HCT116 (cell line): ENCODE measurements at regions not wholly inside any gene's neighbourhood (a gene's known extent, or its start where the extent isn't known, plus 50 kb on each side); places are given as distances from the start of the nearest gene placed in this dataset.

Experiments used
- ATAC-seq: fragments of 200-7000 bp; cut with Tn5 transposase; 2 replicates; pipeline ENCODE4 v1.9.1; 2020; ENCODE audit warnings: mild to moderate bottlenecking, moderate library complexity
- BruUV-seq: library from RNA; stranded (reverse); fragments of 400-500 nt; replicated peaks from 2 replicates; lab custom pipeline; 2021; lab: Mats Ljungman, UMichigan
- CTCF ChIA-PET: fragments of 300-600 bp; sonication (Branson Sonifier 250); formaldehyde crosslinking; loops from one replicate; lab custom pipeline; 2021; ENCODE audit warnings: antibody characterized with exemption; lab: Charles Lee
- POLR2A ChIA-PET: fragments of 300-600, 350-600 bp; sonication (Branson Sonifier 250); formaldehyde crosslinking; loops from one replicate; lab custom pipeline; 2021; ENCODE audit warnings: antibody characterized with exemption; lab: Charles Lee
- RAD21 ChIA-PET, 2 experiments: fragments of 300-600 bp; sonication (Branson Sonifier 250); formaldehyde crosslinking; loops; one replicate each; lab custom pipeline; 2023; ENCODE audit warnings: low total read pairs in 2 of 2; ENCODE audit not compliant: uncharacterized antibody in 2 of 2, unreplicated experiment in 2 of 2, low non-redundant PET in 1 of 2; lab: Charles Lee
- DNase-seq: peaks from one replicate; pipeline ENCODE4 v3.0.0-alpha.2; 2010; ENCODE audit warnings: low read depth, low spot score
- H2AFZ ChIP-seq: fragments of 200-600 bp; shearing (Covaris generic), sonication (generic); 2 replicates; pipeline ENCODE4 v1.6.1; 2017; ENCODE audit warnings: low read depth, mixed run types, mixed read lengths, antibody characterized with exemption, low read length; ENCODE audit not compliant: poor library complexity, severe bottlenecking
- H3K27ac ChIP-seq: 2 replicates; pipeline ENCODE4 v1.5.1; 2012; ENCODE audit warnings: low read depth, low read length
- H3K27me3 ChIP-seq: fragments of 200-600 bp; sonication (generic); 2 replicates; pipeline ENCODE4 v1.6.1; 2016; ENCODE audit warnings: mixed run types, low read length, mixed read lengths; ENCODE audit not compliant: insufficient read depth
- H3K36me3 ChIP-seq, 2 experiments: fragments of 200-500 bp in 1 of 2; fragments of 200-600 bp in 1 of 2; sonication (Bioruptor generic) in 1 of 2; sonication (generic) in 1 of 2; 2 replicates each; pipeline versions ENCODE4 v1.5.1 to v1.6.1; 2014 to 2016; ENCODE audit warnings: low read length in 2 of 2, inconsistent platforms in 1 of 2, mixed read lengths in 1 of 2, mixed run types in 1 of 2; ENCODE audit not compliant: insufficient read depth in 2 of 2, control insufficient read depth in 1 of 2
- H3K4me1 ChIP-seq, 2 experiments: fragments of 200-600 bp in 1 of 2; sonication (generic) in 1 of 2; 2 replicates each; pipeline versions ENCODE4 v1.5.1 to v1.6.1; 2012 to 2017; ENCODE audit warnings: low read length in 2 of 2, inconsistent platforms in 1 of 2, mild to moderate bottlenecking in 1 of 2, mixed read lengths in 1 of 2, mixed run types in 1 of 2, moderate library complexity in 1 of 2; ENCODE audit not compliant: insufficient read depth in 2 of 2, control insufficient read depth in 1 of 2
- H3K4me2 ChIP-seq: fragments of 200-600 bp; sonication (generic); 2 replicates; pipeline ENCODE4 v1.6.1; 2017; ENCODE audit warnings: mixed run types, low read length, mixed read lengths
- H3K4me3 ChIP-seq, 2 experiments: fragments of 200-600 bp in 1 of 2; sonication (generic) in 1 of 2; replicated peaks in 1 of 2; 2 replicates each; pipeline ENCODE4 v1.5.1; 2011 to 2016; ENCODE audit warnings: low read length in 2 of 2, control low read depth in 1 of 2, low read depth in 1 of 2, mild to moderate bottlenecking in 1 of 2, mixed read lengths in 1 of 2, mixed run types in 1 of 2
- H3K79me2 ChIP-seq: fragments of 200-600 bp; sonication (generic); 2 replicates; pipeline ENCODE4 v1.6.1; 2017; ENCODE audit warnings: mild to moderate bottlenecking, mixed run types, low read length, moderate library complexity, mixed read lengths; ENCODE audit not compliant: insufficient read depth
- H3K9ac ChIP-seq: fragments of 200-600 bp; sonication (generic); 2 replicates; pipeline ENCODE4 v1.6.1; 2016; ENCODE audit warnings: low read length, mixed read lengths
- H3K9me2 ChIP-seq: fragments of 200-600 bp; sonication (generic), shearing (Covaris generic); 2 replicates; pipeline ENCODE4 v1.6.1; 2017; ENCODE audit warnings: mixed run types, mild to moderate bottlenecking, moderate library complexity; ENCODE audit not compliant: insufficient read depth
- H3K9me3 ChIP-seq, 2 experiments: fragments of 200-500 bp in 1 of 2; fragments of 200-600 bp in 1 of 2; sonication (Bioruptor generic) in 1 of 2; sonication (generic) in 1 of 2; 2 replicates each; pipeline ENCODE4 v1.6.1; 2014 to 2017; ENCODE audit warnings: low read length in 2 of 2, mixed read lengths in 2 of 2, inconsistent platforms in 1 of 2, low read depth in 1 of 2, mild to moderate bottlenecking in 1 of 2, mixed run types in 1 of 2, moderate library complexity in 1 of 2; ENCODE audit not compliant: control insufficient read depth in 1 of 2, insufficient read depth in 1 of 2
- H4K20me1 ChIP-seq: fragments of 200-600 bp; sonication (generic), shearing (Covaris generic); 2 replicates; pipeline ENCODE4 v1.6.1; 2017; ENCODE audit warnings: mixed run types, mild to moderate bottlenecking, moderate library complexity; ENCODE audit not compliant: insufficient read depth
- CEBPB ChIP-seq: IDR thresholded peaks from 2 replicates; pipeline ENCODE4 v1.6.1; 2012; ENCODE audit warnings: low read depth
- EZH2 ChIP-seq: fragments of 200-600 bp; sonication (generic); IDR thresholded peaks from 2 replicates; pipeline ENCODE4 v1.6.1; 2017; ENCODE audit warnings: antibody characterized with exemption, mixed run types
- EZH2phosphoT487 ChIP-seq: fragments of 200-600 bp; IDR thresholded peaks from 2 replicates; pipeline ENCODE4 v1.6.1; 2018; ENCODE audit warnings: antibody characterized with exemption, borderline replicate concordance
- JUND ChIP-seq: IDR thresholded peaks from 2 replicates; pipeline ENCODE4 v1.6.1; 2012
- POLR2AphosphoS5 ChIP-seq: IDR thresholded peaks from 2 replicates; pipeline ENCODE4 v1.6.1; 2011; ENCODE audit warnings: mild to moderate bottlenecking, low read depth, low read length, moderate library complexity
- SRF ChIP-seq: IDR thresholded peaks from 2 replicates; pipeline ENCODE4 v1.6.1; 2012; ENCODE audit warnings: low read depth
- TCF7L2 ChIP-seq: IDR thresholded peaks from 2 replicates; pipeline ENCODE4 v1.7.0; 2011; ENCODE audit warnings: borderline replicate concordance, inconsistent platforms; ENCODE audit not compliant: insufficient read depth, insufficient read length; ENCODE audit errors: extremely low read depth
- YY1 ChIP-seq: IDR thresholded peaks from 2 replicates; pipeline ENCODE4 v1.6.1; 2011; ENCODE audit warnings: low read length, low read depth, moderate library complexity, mild to moderate bottlenecking; ENCODE audit not compliant: insufficient replicate concordance; ENCODE audit errors: extremely low read depth
- intact Hi-C: fragments of 100-400 bp; cut with micrococcal nuclease; formaldehyde crosslinking; loops from 2 replicates; pipeline ENCODE4 v1.10.0; 2022
- TF ChIP-seq, protein P1 (sequence below): IDR thresholded peaks from 2 replicates; pipeline ENCODE4 v1.6.1; 2012; ENCODE audit warnings: low read depth

DNA sequence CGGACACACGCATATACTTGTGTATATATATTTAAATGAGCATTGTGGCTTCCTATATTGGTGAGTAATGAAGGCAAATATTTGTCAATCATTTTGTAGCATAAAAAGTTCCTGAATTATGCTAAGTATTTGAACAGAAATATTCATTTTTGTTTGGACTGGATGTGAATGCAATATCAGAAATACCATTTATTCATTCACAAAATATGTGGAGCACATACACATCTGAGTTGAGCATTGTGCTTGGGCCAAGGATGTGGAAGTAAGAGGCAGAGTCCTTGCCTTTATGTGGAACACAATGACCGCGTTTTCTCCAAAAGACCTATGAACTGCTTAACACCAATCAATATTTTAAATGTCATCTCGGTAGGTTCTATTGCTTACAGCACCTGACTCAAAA lies 1086.5 kb downstream of the NR2F1-AS1 start:
- ATAC-seq (no peak), DNase-seq (no peak)
- H3K9me3 ChIP-seq = no peaks in the 10 kb centered on the region
- no peaks in the 10 kb centered on the region for H3K9me2 ChIP-seq
- no peak overlapping the region for H2AFZ ChIP-seq
- no peaks in the 10 kb centered on the region for H3K27me3 ChIP-seq
- H3K79me2 ChIP-seq = no peaks in the 10 kb centered on the region
- H3K27ac ChIP-seq = no peak overlapping the region
- BruUV-seq = no TSS peak
- RAD21 ChIA-PET = no interaction called here
- H3K4me1 ChIP-seq = no peaks in the 10 kb centered on the region
- POLR2A ChIA-PET = no interaction called here
- intact Hi-C loops = loop anchor here (10.0 kb wide), 1 partner anchor 490 kb away; no protein-coding TSS in a partner anchor
- no peak overlapping the region for H3K4me3 ChIP-seq
- H4K20me1 ChIP-seq = no peaks in the 10 kb centered on the region
- H3K9ac ChIP-seq = no peak overlapping the region
- CTCF ChIA-PET = no interaction called here
- H3K36me3 ChIP-seq = no peaks in the 10 kb centered on the region
- no peak overlapping the region for H3K4me2 ChIP-seq
- TF ChIP-seq TCF7L2 (no peak), EZH2 (no peak), CEBPB (no peak), YY1 (no peak), EZH2phosphoT487 (no peak), POLR2AphosphoS5 (no peak), JUND (no peak), SRF (no peak)
- TF ChIP-seq, protein P1, sequence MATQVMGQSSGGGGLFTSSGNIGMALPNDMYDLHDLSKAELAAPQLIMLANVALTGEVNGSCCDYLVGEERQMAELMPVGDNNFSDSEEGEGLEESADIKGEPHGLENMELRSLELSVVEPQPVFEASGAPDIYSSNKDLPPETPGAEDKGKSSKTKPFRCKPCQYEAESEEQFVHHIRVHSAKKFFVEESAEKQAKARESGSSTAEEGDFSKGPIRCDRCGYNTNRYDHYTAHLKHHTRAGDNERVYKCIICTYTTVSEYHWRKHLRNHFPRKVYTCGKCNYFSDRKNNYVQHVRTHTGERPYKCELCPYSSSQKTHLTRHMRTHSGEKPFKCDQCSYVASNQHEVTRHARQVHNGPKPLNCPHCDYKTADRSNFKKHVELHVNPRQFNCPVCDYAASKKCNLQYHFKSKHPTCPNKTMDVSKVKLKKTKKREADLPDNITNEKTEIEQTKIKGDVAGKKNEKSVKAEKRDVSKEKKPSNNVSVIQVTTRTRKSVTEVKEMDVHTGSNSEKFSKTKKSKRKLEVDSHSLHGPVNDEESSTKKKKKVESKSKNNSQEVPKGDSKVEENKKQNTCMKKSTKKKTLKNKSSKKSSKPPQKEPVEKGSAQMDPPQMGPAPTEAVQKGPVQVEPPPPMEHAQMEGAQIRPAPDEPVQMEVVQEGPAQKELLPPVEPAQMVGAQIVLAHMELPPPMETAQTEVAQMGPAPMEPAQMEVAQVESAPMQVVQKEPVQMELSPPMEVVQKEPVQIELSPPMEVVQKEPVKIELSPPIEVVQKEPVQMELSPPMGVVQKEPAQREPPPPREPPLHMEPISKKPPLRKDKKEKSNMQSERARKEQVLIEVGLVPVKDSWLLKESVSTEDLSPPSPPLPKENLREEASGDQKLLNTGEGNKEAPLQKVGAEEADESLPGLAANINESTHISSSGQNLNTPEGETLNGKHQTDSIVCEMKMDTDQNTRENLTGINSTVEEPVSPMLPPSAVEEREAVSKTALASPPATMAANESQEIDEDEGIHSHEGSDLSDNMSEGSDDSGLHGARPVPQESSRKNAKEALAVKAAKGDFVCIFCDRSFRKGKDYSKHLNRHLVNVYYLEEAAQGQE = no peak
- TF ChIP-seq, all 23 proteins: peak for 0
